K562 (cell line): ENCODE measurements at regions not wholly inside any gene's neighbourhood (a gene's known extent, or its start where the extent isn't known, plus 50 kb on each side); places are given as distances from the start of the nearest gene placed in this dataset.

Experiments used
- BRCA1 ChIP-seq, 2 experiments: fragments of 450-650 bp in 1 of 2; sonication (generic) in 1 of 2; formaldehyde crosslinking in 1 of 2; IDR thresholded peaks; 2 replicates each; pipeline versions ENCODE4 v1.5.0 to v1.6.1; 2017 to 2020; ENCODE audit warnings: mild to moderate bottlenecking in 1 of 2, missing genetic modification reagents in 1 of 2
- CBFB ChIP-seq: sonication (generic); formaldehyde crosslinking; IDR thresholded peaks from 2 replicates; pipeline ENCODE4 v1.4.0; 2020; ENCODE audit warnings: mild to moderate bottlenecking, missing genetic modification reagents
- EP300 ChIP-seq: IDR thresholded peaks from 2 replicates; pipeline ENCODE4 v1.6.1; 2012; ENCODE audit warnings: low read length, improper control_type of control experiment
- ZNF133 ChIP-seq: fragments of 250-450 bp; sonication (Bioruptor Pico); IDR thresholded peaks from 2 replicates; pipeline ENCODE4 v1.4.0; 2020; ENCODE audit warnings: mild to moderate bottlenecking

DNA sequence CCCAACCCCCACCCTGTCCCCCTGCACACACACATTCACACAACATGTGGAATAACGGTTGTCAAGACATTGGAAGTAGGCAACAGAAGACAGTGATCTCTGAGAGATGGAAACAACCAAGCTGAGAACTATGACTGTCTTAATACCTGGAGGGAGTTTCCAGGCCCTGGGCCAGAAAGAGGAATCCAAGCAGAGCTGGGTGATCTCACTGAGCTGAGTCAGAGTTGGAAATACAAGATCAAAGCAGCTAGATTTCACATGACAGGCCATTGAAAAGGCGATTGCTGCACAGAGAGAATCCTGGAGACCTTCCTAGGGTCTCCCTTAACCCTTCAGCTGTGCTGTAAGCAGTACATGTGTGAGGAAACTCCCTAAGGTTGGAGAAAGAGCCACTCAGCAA is 165.8 kb upstream of the PRSS1 start:
- TF ChIP-seq CBFB (CRISPR knock-in tag) (no peak), ZNF133 (no peak), EP300 (no peak), BRCA1 (IDR thresholded peaks at IDR 0.05) (no peak), BRCA1 (CRISPR knock-in tag; IDR thresholded peaks at IDR 0.05) (no peak)
